ENCODE measurements at regions not wholly inside any gene's neighbourhood (a gene's known extent, or its start where the extent isn't known, plus 50 kb on each side); places are given as distances from the start of the nearest gene placed in this dataset.

GRCh38 chr1:57868908-57869307, 445.0 kb upstream of the DAB1 start:
- intact Hi-C loops (cut with DNase I; ENCODE audit: low total_unique reads): no loop called here
- no peaks in the 10 kb centered on the region for H3K4me1 ChIP-seq
- H3K4me3 ChIP-seq: no peak overlapping the region
- no peaks in the 10 kb centered on the region for H3K9me3 ChIP-seq
- H3K27ac ChIP-seq: no peak overlapping the region
- no peaks in the 10 kb centered on the region for H3K36me3 ChIP-seq
- no peak for DNase-seq
- 59 to 76% (median 69%) methylated on average over 1 of the region's 1 CpG for WGBS, 5 donors
- no peak for TF ChIP-seq POLR2A (IDR thresholded peaks at IDR 0.05)
- TF ChIP-seq POLR2AphosphoS5 (IDR thresholded peaks at IDR 0.05): no peak
- no peak for TF ChIP-seq CTCF (IDR thresholded peaks at IDR 0.05 in 8 of 11, conservative IDR thresholded peaks at IDR 0.05 in 3 of 11)
- no peaks in the 10 kb centered on the region for H3K27me3 ChIP-seq (replicated peaks in 1 of 7)

- Histone ChIP-seq H3K9me3 (no peaks in the 10 kb centered on the region), H3K27ac (no peak overlapping the region), H3K36me3 (no peaks in the 10 kb centered on the region), H3K4me1 (no peaks in the 10 kb centered on the region), H3K4me3 (no peak overlapping the region), H3K27me3 (replicated peaks in 1 of 7) (no peaks in the 10 kb centered on the region)
- intact Hi-C loops (cut with DNase I; ENCODE audit: low total_unique reads): no loop called here
- no peak for TF ChIP-seq POLR2A (IDR thresholded peaks at IDR 0.05)
- 56 to 68% (median 65%) methylated on average over 3 of the region's 3 CpGs for WGBS, 5 donors
- no peak for DNase-seq
Observed at GRCh38 chr1:57868239-57868638, 444.4 kb upstream of the DAB1 start.

- WGBS, 5 donors: 72 to 92% (median 74%) methylated on average over 8 of the region's 8 CpGs
- DNase-seq: no peak
- intact Hi-C loops (cut with DNase I; ENCODE audit: low total_unique reads): no loop called here
- H3K9me3 ChIP-seq: no peaks in the 10 kb centered on the region
- H3K27ac ChIP-seq: no peak overlapping the region
- H3K4me1 ChIP-seq: no peaks in the 10 kb centered on the region
- no peaks in the 10 kb centered on the region for H3K27me3 ChIP-seq (replicated peaks in 1 of 7)
- H3K4me3 ChIP-seq: no peak overlapping the region
- H3K36me3 ChIP-seq: no peaks in the 10 kb centered on the region
- TF ChIP-seq POLR2AphosphoS5 (IDR thresholded peaks at IDR 0.05): no peak
- no peak for TF ChIP-seq POLR2A (IDR thresholded peaks at IDR 0.05)
Observed at GRCh38 chr1:57866998-57867397, 443.1 kb upstream of the DAB1 start.

GRCh38 chr1:57860931-57861565, 437.2 kb upstream of the DAB1 start:
- TF ChIP-seq POLR2AphosphoS5 (IDR thresholded peaks at IDR 0.05) (no peak), CTCF (IDR thresholded peaks at IDR 0.05 in 8 of 11, conservative IDR thresholded peaks at IDR 0.05 in 3 of 11) (no peak), POLR2A (IDR thresholded peaks at IDR 0.05) (no peak)
- no peaks in the 10 kb centered on the region for H3K36me3 ChIP-seq
- no peak overlapping the region for H3K4me3 ChIP-seq
- no peaks in the 10 kb centered on the region for H3K4me1 ChIP-seq
- intact Hi-C loops (cut with DNase I; ENCODE audit: low total_unique reads): no loop called here
- no peaks in the 10 kb centered on the region for H3K9me3 ChIP-seq
- WGBS, 5 donors: 62 to 82% (median 73%) methylated on average over 5 of the region's 5 CpGs
- H3K27me3 ChIP-seq (replicated peaks in 1 of 7): no peaks in the 10 kb centered on the region
- no peak for DNase-seq
- H3K27ac ChIP-seq: no peak overlapping the region

- 62 to 91% (median 83%) methylated on average over 3 of the region's 3 CpGs for WGBS, 5 donors
Observed at GRCh38 chr1:57860325-57860724, 436.5 kb upstream of the DAB1 start.

More at GRCh38 chr1:57860325-57860724, 436.5 kb upstream of the DAB1 start:
- Histone ChIP-seq H3K27ac (no peak overlapping the region), H3K4me3 (no peak overlapping the region), H3K9me3 (no peaks in the 10 kb centered on the region), H3K36me3 (no peaks in the 10 kb centered on the region), H3K4me1 (no peaks in the 10 kb centered on the region), H3K27me3 (replicated peaks in 1 of 7) (no peaks in the 10 kb centered on the region)
- TF ChIP-seq POLR2A (IDR thresholded peaks at IDR 0.05) (no peak), POLR2AphosphoS5 (IDR thresholded peaks at IDR 0.05) (no peak), CTCF (IDR thresholded peaks at IDR 0.05 in 8 of 11, conservative IDR thresholded peaks at IDR 0.05 in 3 of 11) (no peak)
- intact Hi-C loops (cut with DNase I; ENCODE audit: low total_unique reads): no loop called here
- DNase-seq: no peak

All from spleen (tissue), 11 donors.